ENCODE measurements at regions not wholly inside any gene's neighbourhood (a gene's known extent, or its start where the extent isn't known, plus 50 kb on each side); places are given as distances from the start of the nearest gene placed in this dataset.
"Not testable (repeated sequence)": the region's sequence is repeated elsewhere in the genome, so short reads cannot be mapped to it uniquely, and the experiment has no call there.

- Mint-ChIP-seq H3K4me1 (ENCODE audit: insufficient read depth, unreplicated experiment) (no peaks in the 10 kb centered on the region), H3K36me3 (ENCODE audit: insufficient read depth, unreplicated experiment) (no peaks in the 10 kb centered on the region), H3K27ac (ENCODE audit: low read depth, unreplicated experiment) (no peak overlapping the region), H3K4me3 (ENCODE audit: unreplicated experiment) (no peak overlapping the region), H3K27me3 (ENCODE audit: insufficient read depth, unreplicated experiment) (peaks cover 98% of the 10 kb centered on the region), H3K9me3 (ENCODE audit: unreplicated experiment) (peaks cover 19% of the 10 kb centered on the region)
- no peak for TF ChIP-seq CTCF (IDR thresholded peaks at IDR 0.05; ENCODE audit: unreplicated experiment)
- ChIA-PET CTCF (no interaction called here), POLR2A (no interaction called here)
- DNase-seq (ENCODE audit: unreplicated experiment): no peak
- intact Hi-C loops (cut with micrococcal nuclease): no loop called here
- BruUV-seq (replicated peaks): no TSS peak
Observed at GRCh38 chr1:143672983-143673382, 298.8 kb downstream of the FAM72C start.

- Mint-ChIP-seq H3K9me3 (ENCODE audit: unreplicated experiment) (peaks cover 32% of the 10 kb centered on the region), H3K36me3 (ENCODE audit: insufficient read depth, unreplicated experiment) (no peaks in the 10 kb centered on the region), H3K27ac (ENCODE audit: low read depth, unreplicated experiment) (no peak overlapping the region), H3K4me1 (ENCODE audit: insufficient read depth, unreplicated experiment) (peaks cover 6% of the 10 kb centered on the region), H3K27me3 (ENCODE audit: insufficient read depth, unreplicated experiment) (peaks cover 78% of the 10 kb centered on the region), H3K4me3 (ENCODE audit: unreplicated experiment) (no peak overlapping the region)
- ChIA-PET POLR2A (no interaction called here), CTCF (no interaction called here)
- no TSS peak for BruUV-seq (replicated peaks)
- intact Hi-C loops (cut with micrococcal nuclease): no loop called here
- TF ChIP-seq CTCF (IDR thresholded peaks at IDR 0.05; ENCODE audit: unreplicated experiment): no peak
- DNase-seq (ENCODE audit: unreplicated experiment): no peak
Observed at GRCh38 chr1:143667730-143668129, 304.1 kb downstream of the FAM72C start.

- Mint-ChIP-seq H3K36me3 (ENCODE audit: insufficient read depth, unreplicated experiment) (no peaks in the 10 kb centered on the region), H3K27ac (ENCODE audit: low read depth, unreplicated experiment) (no peak overlapping the region), H3K9me3 (ENCODE audit: unreplicated experiment) (peaks cover 32% of the 10 kb centered on the region), H3K27me3 (ENCODE audit: insufficient read depth, unreplicated experiment) (peaks cover 72% of the 10 kb centered on the region), H3K4me3 (ENCODE audit: unreplicated experiment) (no peak overlapping the region), H3K4me1 (ENCODE audit: insufficient read depth, unreplicated experiment) (peaks cover 6% of the 10 kb centered on the region)
- no peak for TF ChIP-seq CTCF (IDR thresholded peaks at IDR 0.05; ENCODE audit: unreplicated experiment)
- intact Hi-C loops (cut with micrococcal nuclease): no loop called here
- POLR2A ChIA-PET: no interaction called here
- BruUV-seq (replicated peaks): no TSS peak
- DNase-seq (ENCODE audit: unreplicated experiment): no peak
- CTCF ChIA-PET: no interaction called here
Observed at GRCh38 chr1:143666851-143667250, 304.9 kb downstream of the FAM72C start.

- peaks cover 61% of the 10 kb centered on the region for H3K27me3 Mint-ChIP-seq (ENCODE audit: insufficient read depth, unreplicated experiment)
- no TSS peak for BruUV-seq (replicated peaks)
- no peaks in the 10 kb centered on the region for H3K36me3 Mint-ChIP-seq (ENCODE audit: insufficient read depth, unreplicated experiment)
- TF ChIP-seq CTCF (IDR thresholded peaks at IDR 0.05; ENCODE audit: unreplicated experiment): no peak
- intact Hi-C loops (cut with micrococcal nuclease): no loop called here
- H3K27ac Mint-ChIP-seq (ENCODE audit: low read depth, unreplicated experiment): no peak overlapping the region
- H3K4me3 Mint-ChIP-seq (ENCODE audit: unreplicated experiment): no peak overlapping the region
- CTCF ChIA-PET: no interaction called here
- DNase-seq (ENCODE audit: unreplicated experiment): no peak
- H3K4me1 Mint-ChIP-seq (ENCODE audit: insufficient read depth, unreplicated experiment): peaks cover 6% of the 10 kb centered on the region
- peaks cover 39% of the 10 kb centered on the region for H3K9me3 Mint-ChIP-seq (ENCODE audit: unreplicated experiment)
- POLR2A ChIA-PET: no interaction called here
Observed at GRCh38 chr1:143665606-143666005, 306.2 kb downstream of the FAM72C start.

GRCh38 chr1:143663056-143663455 is 308.7 kb downstream of the FAM72C start:
- H3K36me3 Mint-ChIP-seq (ENCODE audit: insufficient read depth, unreplicated experiment); BruUV-seq (replicated peaks): not testable (repeated sequence)
- peaks cover 21% of the 10 kb centered on the region for H3K9me3 Mint-ChIP-seq (ENCODE audit: unreplicated experiment)

More at GRCh38 chr1:143663056-143663455, 308.7 kb downstream of the FAM72C start:
- intact Hi-C loops (cut with micrococcal nuclease); H3K27ac Mint-ChIP-seq (ENCODE audit: low read depth, unreplicated experiment); POLR2A ChIA-PET; H3K4me1 Mint-ChIP-seq (ENCODE audit: insufficient read depth, unreplicated experiment); H3K4me3 Mint-ChIP-seq (ENCODE audit: unreplicated experiment); DNase-seq (ENCODE audit: unreplicated experiment): not testable (repeated sequence)
- H3K27me3 Mint-ChIP-seq (ENCODE audit: insufficient read depth, unreplicated experiment): peaks cover 55% of the 10 kb centered on the region
- CTCF ChIA-PET: interaction anchor here (0.8 kb wide), 1 partner anchor 14 kb away, joined by 4 read pairs; no protein-coding TSS in a partner anchor
